Activated CD4-positive, alpha-beta T cell treated with anti-CD3 and anti-CD28 coated beads, Interleukin-2, amount 10 ng/mL, durations not matched to agents 7 days and 5 days (primary cell): ENCODE measurements at regions not wholly inside any gene's neighbourhood (a gene's known extent, or its start where the extent isn't known, plus 50 kb on each side); places are given as distances from the start of the nearest gene placed in this dataset.

Source experiments
- CTCF ChIA-PET: fragments of 350-600 bp; sonication (Branson Sonifier 250); formaldehyde crosslinking; loops from one replicate; lab custom pipeline; 2021; ENCODE audit warnings: antibody characterized with exemption; lab: Charles Lee
- POLR2A ChIA-PET: fragments of 350-600 bp; sonication (Branson Sonifier 250); formaldehyde crosslinking; loops from one replicate; lab custom pipeline; 2021; ENCODE audit warnings: antibody characterized with exemption; lab: Charles Lee
- DNase-seq: peaks from one replicate; pipeline ENCODE4 v3.0.0-alpha.2; 2020
- H3K27ac Mint-ChIP-seq: one replicate; pipeline ENCODE4 v1.8.0; 2021; ENCODE audit warnings: mild to moderate bottlenecking, moderate library complexity, mixed read lengths
- H3K27me3 Mint-ChIP-seq: one replicate; pipeline ENCODE4 v1.8.0; 2021; ENCODE audit warnings: mixed read lengths
- H3K36me3 Mint-ChIP-seq: one replicate; pipeline ENCODE4 v1.8.0; 2021; ENCODE audit warnings: low read depth, mixed read lengths
- H3K4me1 Mint-ChIP-seq: one replicate; pipeline ENCODE4 v1.8.0; 2021; ENCODE audit warnings: mixed read lengths
- H3K4me3 Mint-ChIP-seq: one replicate; pipeline ENCODE4 v1.8.0; 2021; ENCODE audit warnings: mild to moderate bottlenecking, moderate library complexity, mixed read lengths
- H3K9me3 Mint-ChIP-seq: one replicate; pipeline ENCODE4 v1.8.0; 2021; ENCODE audit warnings: mixed read lengths

DNA sequence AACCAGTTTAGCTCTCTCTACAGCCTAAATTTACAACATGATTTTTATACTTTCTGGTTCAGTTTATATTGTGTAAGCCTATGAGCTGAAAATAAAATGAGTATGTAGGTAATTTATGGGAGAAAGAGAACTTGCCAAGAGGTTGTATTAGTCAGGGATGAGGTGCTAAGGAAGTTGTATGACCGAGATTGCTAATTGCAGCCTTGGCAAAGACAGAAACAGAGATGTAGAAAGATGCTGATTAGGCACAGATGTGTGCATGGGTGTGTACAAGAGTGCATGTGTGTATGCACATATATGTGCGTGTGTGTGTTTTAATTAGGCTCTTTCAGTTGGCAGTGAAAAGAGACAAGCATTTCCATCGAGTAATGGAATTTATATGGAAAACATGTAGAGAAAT, 213.9 kb downstream of the FBXO15 start:
- Mint-ChIP-seq H3K9me3 (no peaks in the 10 kb centered on the region), H3K36me3 (no peaks in the 10 kb centered on the region), H3K27me3 (peaks cover 2% of the 10 kb centered on the region), H3K4me3 (no peak overlapping the region), H3K4me1 (no peaks in the 10 kb centered on the region), H3K27ac (no peak overlapping the region)
- POLR2A ChIA-PET = no interaction called here
- no peak for DNase-seq
- CTCF ChIA-PET = no interaction called here

GRCh38 chr18:73932976-73933375, 214.7 kb downstream of the FBXO15 start:
- POLR2A ChIA-PET = no interaction called here
- H3K36me3 Mint-ChIP-seq = no peaks in the 10 kb centered on the region
- no peak for DNase-seq
- H3K27ac Mint-ChIP-seq = no peak overlapping the region
- peaks cover 2% of the 10 kb centered on the region for H3K27me3 Mint-ChIP-seq
- H3K9me3 Mint-ChIP-seq = no peaks in the 10 kb centered on the region
- H3K4me3 Mint-ChIP-seq = no peak overlapping the region
- CTCF ChIA-PET = no interaction called here
- H3K4me1 Mint-ChIP-seq = no peaks in the 10 kb centered on the region

DNA sequence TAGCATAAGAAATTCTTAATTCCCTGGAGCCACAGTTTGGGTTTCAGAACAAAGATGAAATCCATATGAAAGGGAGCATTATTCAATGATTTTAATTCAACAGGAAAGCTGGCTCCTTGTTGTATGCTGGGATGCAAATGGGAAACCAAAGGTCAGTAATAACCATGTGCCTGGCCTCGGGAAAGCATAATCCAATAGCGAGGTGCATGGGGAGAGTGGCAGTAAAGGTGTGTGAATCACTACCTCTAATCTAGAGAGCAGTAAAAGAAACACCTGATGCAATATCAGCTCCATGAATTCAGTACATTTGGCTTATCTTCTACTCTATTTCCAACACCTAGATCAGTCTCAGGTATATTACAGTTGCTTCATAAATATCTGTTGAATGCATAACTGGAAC, 220.1 kb downstream of the FBXO15 start:
- ChIA-PET CTCF (no interaction called here), POLR2A (no interaction called here)
- no peaks in the 10 kb centered on the region for H3K36me3 Mint-ChIP-seq
- H3K27me3 Mint-ChIP-seq = peaks cover 2% of the 10 kb centered on the region
- no peaks in the 10 kb centered on the region for H3K9me3 Mint-ChIP-seq
- no peaks in the 10 kb centered on the region for H3K4me1 Mint-ChIP-seq
- DNase-seq = no peak
- no peak overlapping the region for H3K27ac Mint-ChIP-seq
- no peak overlapping the region for H3K4me3 Mint-ChIP-seq

GRCh38 chr18:73924836-73925235, 222.8 kb downstream of the FBXO15 start:
- no peaks in the 10 kb centered on the region for H3K36me3 Mint-ChIP-seq
- H3K4me3 Mint-ChIP-seq = no peak overlapping the region
- ChIA-PET POLR2A (no interaction called here), CTCF (no interaction called here)
- no peaks in the 10 kb centered on the region for H3K4me1 Mint-ChIP-seq
- H3K27me3 Mint-ChIP-seq = no peaks in the 10 kb centered on the region
- H3K27ac Mint-ChIP-seq = no peak overlapping the region
- no peaks in the 10 kb centered on the region for H3K9me3 Mint-ChIP-seq
- DNase-seq = no peak

DNA sequence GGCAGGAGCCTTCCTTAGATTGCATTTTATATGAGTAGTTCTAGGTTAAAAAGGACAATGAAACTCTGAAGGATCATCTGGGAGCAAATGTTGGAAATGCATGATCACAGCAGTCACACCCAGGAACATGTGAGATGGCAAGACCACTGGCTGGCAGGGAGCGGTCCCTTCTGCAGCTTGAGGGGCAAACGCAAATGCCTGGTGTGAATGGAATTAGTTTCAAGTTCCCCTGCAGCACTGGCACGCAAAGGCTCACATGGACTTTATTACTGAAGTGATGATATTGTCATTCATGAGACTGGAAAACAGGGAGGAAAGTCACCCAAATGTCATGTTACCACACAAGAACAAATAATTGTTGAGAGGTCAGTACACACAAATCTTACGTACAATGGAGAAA, 223.3 kb downstream of the FBXO15 start:
- Mint-ChIP-seq H3K27me3 (no peaks in the 10 kb centered on the region), H3K9me3 (no peaks in the 10 kb centered on the region), H3K27ac (no peak overlapping the region), H3K4me3 (no peak overlapping the region), H3K4me1 (no peaks in the 10 kb centered on the region), H3K36me3 (no peaks in the 10 kb centered on the region)
- no peak for DNase-seq
- ChIA-PET POLR2A (no interaction called here), CTCF (no interaction called here)

DNA sequence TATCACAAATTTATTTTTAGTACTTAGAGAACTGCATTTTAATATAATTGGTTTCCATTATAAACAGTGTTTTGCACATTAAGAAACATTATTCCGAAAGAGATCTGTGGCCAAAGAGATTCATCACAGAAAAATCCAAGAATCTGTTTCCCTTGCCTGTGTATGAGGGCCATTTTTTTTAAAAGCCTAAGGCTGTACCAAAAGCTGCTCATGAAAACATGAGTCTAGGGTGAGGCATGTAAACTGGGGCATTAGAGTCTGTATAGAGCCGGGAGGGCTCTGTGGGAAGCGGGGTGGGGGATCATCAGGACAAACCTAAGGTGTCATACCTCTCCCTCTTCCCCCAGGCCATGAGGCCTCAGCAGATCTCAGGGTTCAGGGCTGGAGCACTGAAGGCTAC, 223.8 kb downstream of the FBXO15 start:
- no peaks in the 10 kb centered on the region for H3K27me3 Mint-ChIP-seq
- H3K9me3 Mint-ChIP-seq = no peaks in the 10 kb centered on the region
- H3K4me1 Mint-ChIP-seq = no peaks in the 10 kb centered on the region
- no peak overlapping the region for H3K27ac Mint-ChIP-seq
- no peak for DNase-seq
- CTCF ChIA-PET = no interaction called here
- no peaks in the 10 kb centered on the region for H3K36me3 Mint-ChIP-seq
- no peak overlapping the region for H3K4me3 Mint-ChIP-seq
- POLR2A ChIA-PET = no interaction called here

GRCh38 chr18:73920033-73920432, 227.6 kb downstream of the FBXO15 start:
- Mint-ChIP-seq H3K4me3 (no peak overlapping the region), H3K4me1 (no peaks in the 10 kb centered on the region), H3K36me3 (no peaks in the 10 kb centered on the region), H3K27ac (no peak overlapping the region), H3K27me3 (no peaks in the 10 kb centered on the region), H3K9me3 (no peaks in the 10 kb centered on the region)
- no peak for DNase-seq
- ChIA-PET CTCF (no interaction called here), POLR2A (no interaction called here)

GRCh38 chr18:73918816-73919215, 228.8 kb downstream of the FBXO15 start:
- H3K9me3 Mint-ChIP-seq = no peaks in the 10 kb centered on the region
- H3K4me3 Mint-ChIP-seq = no peak overlapping the region
- POLR2A ChIA-PET = no interaction called here

GRCh38 chr18:73917046-73917445, 230.6 kb downstream of the FBXO15 start:
- H3K36me3 Mint-ChIP-seq = no peaks in the 10 kb centered on the region
- no peak overlapping the region for H3K4me3 Mint-ChIP-seq
- ChIA-PET POLR2A (no interaction called here), CTCF (no interaction called here)
- H3K27ac Mint-ChIP-seq = no peak overlapping the region
- H3K27me3 Mint-ChIP-seq = no peaks in the 10 kb centered on the region
- no peak for DNase-seq
- no peaks in the 10 kb centered on the region for H3K9me3 Mint-ChIP-seq
- no peaks in the 10 kb centered on the region for H3K4me1 Mint-ChIP-seq

More at GRCh38 chr18:73918816-73919215, 228.8 kb downstream of the FBXO15 start:
- H3K36me3 Mint-ChIP-seq = no peaks in the 10 kb centered on the region
- no peak for DNase-seq
- H3K27me3 Mint-ChIP-seq = no peaks in the 10 kb centered on the region
- no peak overlapping the region for H3K27ac Mint-ChIP-seq
- no peaks in the 10 kb centered on the region for H3K4me1 Mint-ChIP-seq
- CTCF ChIA-PET = no interaction called here

- CTCF ChIA-PET = no interaction called here
- Mint-ChIP-seq H3K4me3 (no peak overlapping the region), H3K27ac (no peak overlapping the region), H3K27me3 (no peaks in the 10 kb centered on the region), H3K36me3 (no peaks in the 10 kb centered on the region), H3K9me3 (no peaks in the 10 kb centered on the region), H3K4me1 (no peaks in the 10 kb centered on the region)
- POLR2A ChIA-PET = no interaction called here
- no peak for DNase-seq
Observed at GRCh38 chr18:73913505-73913904, 234.1 kb downstream of the FBXO15 start.

GRCh38 chr18:73908323-73908722, 239.3 kb downstream of the FBXO15 start:
- Mint-ChIP-seq H3K9me3 (no peaks in the 10 kb centered on the region), H3K36me3 (no peaks in the 10 kb centered on the region), H3K27ac (no peak overlapping the region), H3K4me1 (no peaks in the 10 kb centered on the region), H3K4me3 (no peak overlapping the region), H3K27me3 (peaks cover 8% of the 10 kb centered on the region)
- no peak for DNase-seq
- ChIA-PET POLR2A (no interaction called here), CTCF (no interaction called here)

GRCh38 chr18:73901566-73901965, 246.1 kb downstream of the FBXO15 start:
- H3K9me3 Mint-ChIP-seq = no peaks in the 10 kb centered on the region
- POLR2A ChIA-PET = no interaction called here
- no peak for DNase-seq
- H3K4me3 Mint-ChIP-seq = no peak overlapping the region
- H3K4me1 Mint-ChIP-seq = no peaks in the 10 kb centered on the region
- peaks cover 12% of the 10 kb centered on the region for H3K27me3 Mint-ChIP-seq
- H3K36me3 Mint-ChIP-seq = no peaks in the 10 kb centered on the region
- H3K27ac Mint-ChIP-seq = no peak overlapping the region
- CTCF ChIA-PET = no interaction called here

DNA sequence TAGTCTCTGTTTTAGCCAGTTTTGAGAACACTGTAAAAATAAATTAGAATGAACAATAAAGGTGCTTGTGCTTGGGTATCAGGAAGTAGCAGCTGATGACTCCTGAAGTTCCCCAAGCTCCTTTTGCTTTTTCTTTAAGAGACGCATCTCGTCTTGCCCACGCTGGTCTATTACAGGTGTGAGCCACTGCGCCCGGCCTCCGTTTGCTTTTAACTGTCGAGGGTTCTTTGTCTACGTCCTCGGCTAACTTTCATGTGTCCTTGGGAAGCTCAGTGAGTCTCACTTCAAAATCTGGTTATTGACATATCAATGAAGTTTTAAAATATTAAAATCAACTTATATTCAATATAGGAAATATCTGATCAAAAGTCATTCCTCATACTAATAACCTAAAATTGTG, 246.5 kb downstream of the FBXO15 start:
- Mint-ChIP-seq H3K36me3 (no peaks in the 10 kb centered on the region), H3K4me3 (no peak overlapping the region)
- no peak for DNase-seq

DNA sequence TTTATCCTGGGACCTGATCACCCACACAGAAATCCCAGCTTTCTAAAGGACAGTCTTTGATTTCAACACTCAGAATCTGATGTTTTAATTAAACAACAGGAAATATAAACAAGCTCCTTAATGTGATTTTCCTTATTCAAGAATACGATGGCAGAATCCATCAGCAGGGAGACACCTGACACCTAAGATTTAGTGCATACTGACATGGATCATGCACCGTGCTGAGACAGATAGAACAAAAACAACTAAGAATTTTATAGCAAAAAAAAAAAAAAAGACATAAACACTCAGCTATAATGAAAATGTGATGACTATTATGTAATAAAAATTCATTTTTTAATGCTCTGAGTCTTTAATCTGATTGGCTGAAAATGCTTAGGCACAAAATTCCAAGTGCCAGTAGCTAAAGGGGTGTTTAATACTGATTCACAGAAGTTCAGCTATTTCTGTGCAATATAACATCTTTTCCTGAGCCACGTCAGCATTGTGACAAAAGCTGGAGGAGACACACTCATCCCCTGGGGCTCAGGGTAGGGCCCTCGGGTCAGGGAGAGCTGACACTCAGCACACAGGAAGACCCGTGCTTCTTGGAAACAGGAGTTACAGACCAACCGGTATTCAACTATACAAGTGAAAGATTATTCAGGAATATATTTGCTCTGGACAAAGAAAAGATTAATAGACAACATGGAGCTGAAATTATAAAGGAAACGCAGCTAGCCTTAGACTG, 247.4 kb downstream of the FBXO15 start:
- no peaks in the 10 kb centered on the region for H3K36me3 Mint-ChIP-seq
- peaks cover 6% of the 10 kb centered on the region for H3K27me3 Mint-ChIP-seq
- H3K4me1 Mint-ChIP-seq = no peaks in the 10 kb centered on the region
- POLR2A ChIA-PET = no interaction called here
- H3K4me3 Mint-ChIP-seq = no peak overlapping the region
- no peak for DNase-seq
- CTCF ChIA-PET = interaction anchor here (0.7 kb wide), 1 partner anchor 182 kb away, joined by 3 read pairs; no protein-coding TSS in a partner anchor
- H3K9me3 Mint-ChIP-seq = no peaks in the 10 kb centered on the region
- H3K27ac Mint-ChIP-seq = no peak overlapping the region

More for the DNA sequence above, 246.5 kb downstream of the FBXO15 start:
- CTCF ChIA-PET = no interaction called here
- Mint-ChIP-seq H3K27ac (no peak overlapping the region), H3K9me3 (no peaks in the 10 kb centered on the region), H3K4me1 (no peaks in the 10 kb centered on the region), H3K27me3 (peaks cover 8% of the 10 kb centered on the region)
- POLR2A ChIA-PET = no interaction called here
